Mammary epithelial cell (primary cell): ENCODE measurements at regions not wholly inside any gene's neighbourhood (a gene's known extent, or its start where the extent isn't known, plus 50 kb on each side); places are given as distances from the start of the nearest gene placed in this dataset.

ENCODE experiments used
- CTCF ChIP-seq, 2 donors: IDR thresholded peaks in 1 of 2; conservative IDR thresholded peaks in 1 of 2; 2 replicates each; pipeline ENCODE4 v1.5.1; 2011 to 2012; ENCODE audit warnings: inconsistent platforms in 2 of 2, low read length in 2 of 2, mild to moderate bottlenecking in 2 of 2, control low read depth in 1 of 2, low read depth in 1 of 2; ENCODE audit not compliant: insufficient read depth in 1 of 2; ENCODE audit errors: extremely low read depth in 1 of 2
- EZH2 ChIP-seq: IDR thresholded peaks from 2 replicates; pipeline ENCODE4 v1.6.1; 2012; ENCODE audit warnings: low read length, inconsistent platforms, borderline replicate concordance

GRCh38 chr20:6612606-6612923 lies 154.9 kb upstream of the BMP2 start:
- TF ChIP-seq CTCF (conservative IDR thresholded peaks at IDR 0.05 in 1 of 2, IDR thresholded peaks at IDR 0.05 in 1 of 2; ENCODE audit: extremely low read depth in 1 of 2, insufficient read depth in 1 of 2, low read depth in 1 of 2, low read length in 2 of 2), result no peak
- no peak for TF ChIP-seq EZH2
